CD14-positive monocyte (primary cell): ENCODE measurements at regions not wholly inside any gene's neighbourhood (a gene's known extent, or its start where the extent isn't known, plus 50 kb on each side); places are given as distances from the start of the nearest gene placed in this dataset.
"Not testable (repeated sequence)": the region's sequence is repeated elsewhere in the genome, so short reads cannot be mapped to it uniquely, and the experiment has no call there.

Experiments used
- DNase-seq, 3 donors: peaks; one replicate each; pipeline ENCODE4 v3.0.0-alpha.2; 2011 to 2022
- H2AFZ ChIP-seq: 2 replicates; pipeline ENCODE4 v1.6.0; 2012; ENCODE audit warnings: mild to moderate bottlenecking, low read depth, low read length, inconsistent platforms; ENCODE audit not compliant: insufficient read depth, poor library complexity, severe bottlenecking
- H3K27ac ChIP-seq, 2 donors: 1 replicate in 1 of 2; 2 replicates in 1 of 2; pipeline ENCODE4 v1.5.1; 2012 to 2013; ENCODE audit warnings: low read length in 2 of 2, control low read depth in 1 of 2, inconsistent platforms in 1 of 2, low read depth in 1 of 2, mild to moderate bottlenecking in 1 of 2
- H3K27me3 ChIP-seq, 2 donors: one replicate each; pipeline versions ENCODE4 v1.6.0 to v1.6.1; 2011 to 2013; ENCODE audit warnings: low read length in 2 of 2; ENCODE audit not compliant: control insufficient read depth in 2 of 2, insufficient read depth in 2 of 2
- H3K36me3 ChIP-seq, 2 donors: replicated peaks in 1 of 2; 1 replicate in 1 of 2; 2 replicates in 1 of 2; pipeline versions ENCODE4 v1.5.1 to v1.6.1; 2012 to 2013; ENCODE audit warnings: low read length in 2 of 2, control low read depth in 1 of 2, inconsistent platforms in 1 of 2, mild to moderate bottlenecking in 1 of 2; ENCODE audit not compliant: insufficient read depth in 2 of 2, control insufficient read depth in 1 of 2
- H3K4me1 ChIP-seq, 2 donors: 1 replicate in 1 of 2; 2 replicates in 1 of 2; pipeline versions ENCODE4 v1.5.1 to v1.6.1; 2012 to 2013; ENCODE audit warnings: low read length in 2 of 2, control low read depth in 1 of 2, inconsistent platforms in 1 of 2, mild to moderate bottlenecking in 1 of 2, moderate library complexity in 1 of 2; ENCODE audit not compliant: insufficient read depth in 2 of 2, control insufficient read depth in 1 of 2
- H3K4me2 ChIP-seq: replicated peaks from 2 replicates; pipeline ENCODE3; 2012; ENCODE audit warnings: low read length, moderate library complexity, mild to moderate bottlenecking; ENCODE audit not compliant: poor library complexity, severe bottlenecking; ENCODE audit errors: extremely low read depth
- H3K4me3 ChIP-seq, 3 experiments: fragments of 200-600 bp in 1 of 3; sonication (generic) in 1 of 3; replicated peaks in 1 of 3; 1 replicate in 2 of 3; 2 replicates in 1 of 3; pipeline ENCODE4 v1.5.1; 2011 to 2013; ENCODE audit warnings: low read length in 3 of 3, mild to moderate bottlenecking in 3 of 3, control low read depth in 2 of 3, low read depth in 2 of 3, inconsistent platforms in 1 of 3, moderate library complexity in 1 of 3
- H3K79me2 ChIP-seq: 2 replicates; pipeline ENCODE4 v1.6.0; 2012; ENCODE audit warnings: mild to moderate bottlenecking, control low read depth, inconsistent platforms, low read length, moderate library complexity; ENCODE audit not compliant: insufficient read depth
- H3K9ac ChIP-seq: 2 replicates; pipeline ENCODE4 v1.6.0; 2017; ENCODE audit warnings: low read length, mild to moderate bottlenecking; ENCODE audit not compliant: insufficient read depth, poor library complexity, severe bottlenecking
- H3K9me3 ChIP-seq, 2 donors: replicated peaks in 1 of 2; 1 replicate in 1 of 2; 2 replicates in 1 of 2; pipeline versions ENCODE4 v1.5.1 to v1.6.1; 2012 to 2013; ENCODE audit warnings: low read length in 2 of 2, control low read depth in 1 of 2; ENCODE audit not compliant: control insufficient read depth in 1 of 2, insufficient read depth in 1 of 2
- H4K20me1 ChIP-seq: 2 replicates; pipeline ENCODE4 v1.6.0; 2012; ENCODE audit warnings: mild to moderate bottlenecking, low read length, control low read depth, moderate library complexity; ENCODE audit not compliant: insufficient read depth
- H3K27ac Mint-ChIP-seq, 7 donors: one replicate each; pipeline ENCODE4 v1.8.0; 2020; ENCODE audit warnings: mild to moderate bottlenecking in 7 of 7, mixed read lengths in 7 of 7, moderate library complexity in 6 of 7, inconsistent platforms in 2 of 7
- H3K27me3 Mint-ChIP-seq, 3 donors: one replicate each; pipeline ENCODE4 v1.8.0; 2021 to 2022; ENCODE audit warnings: low read depth in 3 of 3, mild to moderate bottlenecking in 3 of 3, mixed read lengths in 3 of 3, moderate library complexity in 3 of 3, inconsistent platforms in 1 of 3
- H3K36me3 Mint-ChIP-seq, 2 donors: one replicate each; pipeline ENCODE4 v1.8.0; 2020; ENCODE audit warnings: mixed read lengths in 2 of 2, inconsistent platforms in 1 of 2, mild to moderate bottlenecking in 1 of 2
- H3K4me1 Mint-ChIP-seq: one replicate; pipeline ENCODE4 v1.8.0; 2020; ENCODE audit warnings: mild to moderate bottlenecking, mixed read lengths
- H3K4me3 Mint-ChIP-seq, 2 donors: one replicate each; pipeline ENCODE4 v1.8.0; 2020; ENCODE audit warnings: mild to moderate bottlenecking in 2 of 2, mixed read lengths in 2 of 2, moderate library complexity in 1 of 2
- H3K9me3 Mint-ChIP-seq, 7 donors: one replicate each; pipeline ENCODE4 v1.8.0; 2020 to 2022; ENCODE audit warnings: mixed read lengths in 7 of 7, mild to moderate bottlenecking in 6 of 7, moderate library complexity in 6 of 7, inconsistent platforms in 2 of 7
- WGBS: methylation state at CpG from one replicate; pipeline ENCODE4 v1.1.5; 2013; ENCODE audit warnings: missing lambda C conversion rate; ENCODE audit not compliant: insufficient coverage; 5-methylcytosine and 5-hydroxymethylcytosine counted together
- intact Hi-C, 2 donors: fragments of 100-400 bp; cut with micrococcal nuclease; formaldehyde crosslinking; loops; one replicate each; pipeline versions ENCODE4 v1.15.0 to v1.15.1; 2023
- TF ChIP-seq, protein P1 (sequence below): fragments of 200-600 bp; IDR thresholded peaks from one replicate; pipeline ENCODE4 v1.8.0; 2022; ENCODE audit warnings: antibody characterized with exemption, mild to moderate bottlenecking

DNA sequence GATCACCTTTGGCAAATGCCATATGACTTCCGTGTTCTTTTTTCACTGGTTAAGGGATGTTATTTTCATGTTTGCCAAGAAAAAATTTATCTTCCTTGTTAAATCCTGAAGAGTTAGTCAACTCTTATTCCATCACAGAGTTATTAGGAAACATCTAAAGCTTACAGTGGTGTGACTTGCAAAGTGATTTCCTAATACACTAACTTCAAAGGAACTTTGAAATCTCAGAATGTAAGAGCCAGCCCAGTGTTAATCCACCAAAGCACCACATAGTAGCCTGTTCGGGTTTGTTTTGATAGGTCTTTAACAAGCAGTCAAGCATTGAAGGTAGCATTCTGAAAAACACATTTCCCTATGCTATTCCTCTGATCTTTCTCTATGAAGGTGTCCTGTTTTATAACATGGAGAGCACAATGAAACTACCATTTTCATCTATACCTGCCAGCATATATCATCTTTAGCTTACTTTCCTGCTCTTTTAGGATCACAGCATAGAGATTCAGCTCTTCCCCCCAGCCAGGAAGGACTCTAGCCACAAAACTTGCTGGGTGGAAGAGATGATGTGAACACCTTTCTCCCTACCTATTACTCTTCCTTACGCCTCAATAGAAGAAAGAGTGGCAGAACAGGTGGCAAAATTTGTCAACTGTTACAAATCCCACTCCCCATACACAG, 82.4 kb upstream of the MAGI3 start:
- H4K20me1 ChIP-seq, result no peaks in the 10 kb centered on the region
- no peaks in the 10 kb centered on the region for H3K36me3 ChIP-seq
- peaks cover 7 to 14% of the 10 kb centered on the region in 2 donors for H3K9me3 ChIP-seq
- peaks cover 0 to 9% (median 4%) of the 10 kb centered on the region in 3 donors for H3K27me3 Mint-ChIP-seq
- TF ChIP-seq, protein P1, sequence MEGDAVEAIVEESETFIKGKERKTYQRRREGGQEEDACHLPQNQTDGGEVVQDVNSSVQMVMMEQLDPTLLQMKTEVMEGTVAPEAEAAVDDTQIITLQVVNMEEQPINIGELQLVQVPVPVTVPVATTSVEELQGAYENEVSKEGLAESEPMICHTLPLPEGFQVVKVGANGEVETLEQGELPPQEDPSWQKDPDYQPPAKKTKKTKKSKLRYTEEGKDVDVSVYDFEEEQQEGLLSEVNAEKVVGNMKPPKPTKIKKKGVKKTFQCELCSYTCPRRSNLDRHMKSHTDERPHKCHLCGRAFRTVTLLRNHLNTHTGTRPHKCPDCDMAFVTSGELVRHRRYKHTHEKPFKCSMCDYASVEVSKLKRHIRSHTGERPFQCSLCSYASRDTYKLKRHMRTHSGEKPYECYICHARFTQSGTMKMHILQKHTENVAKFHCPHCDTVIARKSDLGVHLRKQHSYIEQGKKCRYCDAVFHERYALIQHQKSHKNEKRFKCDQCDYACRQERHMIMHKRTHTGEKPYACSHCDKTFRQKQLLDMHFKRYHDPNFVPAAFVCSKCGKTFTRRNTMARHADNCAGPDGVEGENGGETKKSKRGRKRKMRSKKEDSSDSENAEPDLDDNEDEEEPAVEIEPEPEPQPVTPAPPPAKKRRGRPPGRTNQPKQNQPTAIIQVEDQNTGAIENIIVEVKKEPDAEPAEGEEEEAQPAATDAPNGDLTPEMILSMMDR, result no peak
- no peaks in the 10 kb centered on the region for H3K4me1 Mint-ChIP-seq
- no peak overlapping the region for H3K27ac ChIP-seq
- H2AFZ ChIP-seq, result no peak overlapping the region
- H3K4me2 ChIP-seq, result no peak overlapping the region
- no peak overlapping the region for H3K4me3 ChIP-seq
- H3K79me2 ChIP-seq, result no peaks in the 10 kb centered on the region
- no peak overlapping the region for H3K27ac Mint-ChIP-seq
- intact Hi-C loops, result no loop called here
- H3K9ac ChIP-seq, result no peak overlapping the region
- DNase-seq, result no peak
- peaks cover 3 to 17% (median 11%) of the 10 kb centered on the region in 7 donors for H3K9me3 Mint-ChIP-seq
- H3K4me1 ChIP-seq, result no peaks in the 10 kb centered on the region
- no peaks in the 10 kb centered on the region for H3K36me3 Mint-ChIP-seq
- no CpG with 5 or more reads among the region's 3 CpGs for WGBS
- no peaks in the 10 kb centered on the region for H3K27me3 ChIP-seq
- no peak overlapping the region for H3K4me3 Mint-ChIP-seq

- H3K4me1 Mint-ChIP-seq, H3K4me3 ChIP-seq, H3K27me3 ChIP-seq, H2AFZ ChIP-seq, H3K4me1 ChIP-seq, DNase-seq, H3K36me3 ChIP-seq, H3K27me3 Mint-ChIP-seq, H3K27ac Mint-ChIP-seq, H3K79me2 ChIP-seq, intact Hi-C loops, H4K20me1 ChIP-seq, H3K4me2 ChIP-seq, H3K9ac ChIP-seq, H3K4me3 Mint-ChIP-seq, H3K36me3 Mint-ChIP-seq, H3K27ac ChIP-seq: not testable (repeated sequence)
- peaks cover 7 to 14% of the 10 kb centered on the region in 2 donors for H3K9me3 ChIP-seq
- H3K9me3 Mint-ChIP-seq, result peaks cover 6 to 20% (median 14%) of the 10 kb centered on the region in 7 donors
- no CpG with 5 or more reads among the region's 1 CpG for WGBS
Measured at GRCh38 chr1:113312651-113313050, 77.7 kb upstream of the MAGI3 start.
